Kidney tubule cell (primary cell): ENCODE measurements at regions not wholly inside any gene's neighbourhood (a gene's known extent, or its start where the extent isn't known, plus 50 kb on each side); places are given as distances from the start of the nearest gene placed in this dataset.
A peak's percentile ranks its signal among the peaks of the same experiment; 100 is the strongest.

ENCODE experiments used
- DNase-seq: peaks from one replicate; pipeline ENCODE4 v3.0.0-alpha.2; 2018; ENCODE audit warnings: low spot score

DNA sequence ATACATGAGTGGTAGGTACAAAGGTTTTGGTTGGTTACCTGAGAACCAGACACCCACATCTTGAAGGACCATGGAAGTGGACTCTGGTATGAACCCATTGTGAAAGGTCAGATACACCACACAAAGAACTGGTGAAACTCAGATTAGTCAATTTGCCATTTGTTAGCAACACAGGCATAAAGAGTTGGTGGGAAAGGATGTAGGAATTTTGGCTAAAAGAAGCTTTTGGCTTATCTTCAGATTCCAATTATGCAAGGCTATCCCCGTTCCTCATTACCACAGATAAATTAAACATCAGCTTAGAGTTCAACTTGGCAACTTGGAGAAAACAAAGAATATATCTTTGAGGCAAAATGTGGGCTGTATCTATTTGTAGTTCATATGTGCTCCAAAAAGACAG, 87.0 kb upstream of the IRF2BP2 start:
- no peak for DNase-seq

DNA sequence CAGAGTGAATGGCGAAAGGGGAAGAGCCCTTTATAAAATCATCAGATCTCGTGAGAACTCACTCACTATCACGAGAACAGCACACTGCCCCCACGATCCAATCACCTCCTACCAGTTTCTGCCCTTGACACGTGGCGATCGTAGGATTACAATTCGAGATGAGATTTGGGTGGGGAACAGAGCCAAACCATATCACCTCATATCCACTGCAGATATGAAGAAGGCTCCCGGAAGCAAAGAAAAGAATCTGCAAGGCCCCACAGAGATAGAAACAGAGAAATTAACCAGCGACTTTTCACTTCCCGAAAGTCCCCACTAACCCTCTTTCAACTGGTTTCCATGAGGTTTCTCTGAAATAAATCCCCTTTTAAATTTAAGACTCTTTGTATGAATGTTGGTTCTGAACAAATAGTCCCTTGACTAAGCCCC, 86.2 kb upstream of the IRF2BP2 start:
- no peak for DNase-seq

DNA sequence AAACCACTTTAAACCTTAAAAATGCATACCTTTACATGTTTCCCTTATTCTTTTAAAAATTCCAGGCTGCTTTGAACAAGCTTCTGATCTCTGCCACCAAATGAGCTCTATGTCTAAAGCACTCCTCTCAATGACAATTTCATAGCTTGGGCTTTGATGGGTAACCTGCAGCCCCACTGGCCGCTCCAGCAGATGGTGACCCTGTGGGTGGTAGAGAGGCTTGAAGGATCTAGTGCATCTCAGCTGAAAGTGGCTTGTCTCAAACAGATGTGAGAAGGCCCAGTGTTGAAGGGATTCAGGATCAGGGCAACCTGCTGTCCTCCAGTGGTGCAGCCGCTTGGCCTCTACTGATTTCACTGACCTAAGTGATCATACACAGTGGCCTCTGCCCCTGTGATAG, 84.7 kb upstream of the IRF2BP2 start:
- no peak for DNase-seq

GRCh38 chr1:234692966-234693580, 83.1 kb upstream of the IRF2BP2 start:
- no peak for DNase-seq

- no peak for DNase-seq
Measured at GRCh38 chr1:234691567-234691966, 81.6 kb upstream of the IRF2BP2 start.

- no peak for DNase-seq
Measured at GRCh38 chr1:234690872-234691271, 80.9 kb upstream of the IRF2BP2 start.

GRCh38 chr1:234689236-234689635, 79.3 kb upstream of the IRF2BP2 start:
- DNase-seq = no peak

DNA sequence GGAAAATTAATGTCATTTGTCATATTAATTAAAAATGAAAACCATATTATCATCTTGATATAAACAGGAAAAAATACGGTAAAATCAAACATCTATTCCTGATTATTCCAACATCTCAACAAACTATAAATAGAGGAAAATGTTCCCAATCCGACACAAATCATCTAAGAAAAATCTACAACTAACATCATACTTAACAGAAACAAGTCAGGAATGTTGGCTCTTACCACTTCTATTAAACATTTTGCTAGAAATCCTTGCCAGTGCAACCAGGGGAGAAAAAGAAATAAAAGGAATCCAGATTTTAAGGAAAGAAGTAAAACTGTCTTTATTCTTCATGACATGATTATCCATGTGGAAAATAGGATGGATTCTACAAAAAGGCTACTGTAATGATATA, 77.0 kb upstream of the IRF2BP2 start:
- no peak for DNase-seq

DNA sequence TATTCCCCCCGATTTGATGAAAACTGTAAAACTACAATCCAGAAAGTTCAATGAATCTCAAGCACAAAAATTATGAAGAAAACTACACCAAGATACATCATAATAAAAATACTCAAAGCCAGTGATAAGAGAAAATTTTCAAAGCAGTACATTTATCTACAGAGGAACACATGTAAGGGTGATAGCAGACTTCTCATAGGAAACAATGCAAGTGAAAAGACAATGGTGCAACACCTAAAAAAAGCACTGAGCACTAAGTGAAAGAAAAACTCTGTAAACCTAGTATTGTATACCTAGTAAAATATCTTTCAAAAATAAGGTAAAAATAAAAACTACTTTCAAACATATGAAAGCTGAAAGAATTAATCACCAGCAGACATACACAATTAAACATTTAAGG, 76.1 kb upstream of the IRF2BP2 start:
- DNase-seq = no peak

GRCh38 chr1:234684856-234685255, 74.9 kb upstream of the IRF2BP2 start:
- DNase-seq = no peak

DNA sequence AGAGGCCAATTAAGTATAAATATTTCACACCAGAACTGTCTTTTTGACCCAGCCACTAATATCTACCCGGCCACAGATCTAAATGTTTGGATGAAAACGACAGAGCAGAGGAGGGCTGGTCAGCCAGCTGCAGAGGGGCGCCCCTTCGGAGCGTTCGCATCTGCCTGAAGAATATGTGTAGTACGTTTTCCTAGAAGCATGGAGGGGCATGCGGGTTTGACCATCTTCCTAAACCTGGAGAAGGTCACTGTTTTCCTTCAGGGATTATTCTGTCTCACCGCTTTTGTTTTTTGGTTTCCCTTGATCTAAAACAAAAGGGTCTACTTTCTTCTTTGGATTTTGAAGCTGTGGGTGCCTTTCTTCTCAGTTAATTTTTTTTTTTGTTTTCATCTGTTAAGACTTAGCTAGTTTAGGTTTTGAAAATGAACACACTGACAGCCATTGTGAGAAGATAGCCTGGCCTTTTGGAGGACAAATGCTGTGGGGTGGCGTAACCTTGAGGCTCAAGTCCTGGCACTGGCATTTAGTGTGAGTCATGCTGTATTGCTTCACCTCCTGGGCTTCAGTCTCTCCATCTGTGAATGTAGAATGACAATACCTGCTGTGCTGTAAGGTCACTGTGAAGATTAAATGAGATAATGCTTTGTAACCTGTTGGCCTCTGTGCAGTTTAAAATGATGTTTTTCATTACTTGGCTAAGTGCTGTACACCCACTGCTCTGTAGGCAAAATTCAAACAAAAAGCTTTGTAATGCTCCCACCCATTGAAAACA, 74.1 kb upstream of the IRF2BP2 start:
- peak; percentile 70 for DNase-seq

GRCh38 chr1:234683127-234683860, 73.3 kb upstream of the IRF2BP2 start:
- no peak for DNase-seq

DNA sequence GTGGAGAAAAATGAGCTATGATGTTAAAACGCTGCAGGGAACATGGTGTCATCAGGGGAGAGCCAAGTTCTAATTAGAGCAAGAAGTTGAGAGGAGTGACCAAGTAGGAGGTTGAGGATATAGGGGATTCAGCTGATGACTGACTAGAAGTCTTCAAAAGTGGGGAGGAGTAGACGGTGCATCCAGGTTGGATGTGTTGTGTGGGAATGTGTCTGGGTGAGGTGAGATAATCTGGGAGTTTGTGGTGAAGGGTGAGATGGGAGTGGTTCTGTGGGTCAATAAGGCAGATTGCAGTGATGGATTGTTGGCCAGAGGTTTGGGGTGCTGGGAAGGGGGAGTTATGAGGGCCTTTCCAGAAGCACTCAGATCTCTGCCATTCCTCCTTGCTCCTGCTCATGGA, 72.0 kb upstream of the IRF2BP2 start:
- DNase-seq = no peak

GRCh38 chr1:234681065-234681464, 71.1 kb upstream of the IRF2BP2 start:
- no peak for DNase-seq

- no peak for DNase-seq
Measured at GRCh38 chr1:234680331-234680904, 70.4 kb upstream of the IRF2BP2 start.

- peak; percentile 53 for DNase-seq
Measured at GRCh38 chr1:234676103-234676594, 66.2 kb upstream of the IRF2BP2 start.

- DNase-seq = no peak
Measured at GRCh38 chr1:234675572-234675971, 65.6 kb upstream of the IRF2BP2 start.

DNA sequence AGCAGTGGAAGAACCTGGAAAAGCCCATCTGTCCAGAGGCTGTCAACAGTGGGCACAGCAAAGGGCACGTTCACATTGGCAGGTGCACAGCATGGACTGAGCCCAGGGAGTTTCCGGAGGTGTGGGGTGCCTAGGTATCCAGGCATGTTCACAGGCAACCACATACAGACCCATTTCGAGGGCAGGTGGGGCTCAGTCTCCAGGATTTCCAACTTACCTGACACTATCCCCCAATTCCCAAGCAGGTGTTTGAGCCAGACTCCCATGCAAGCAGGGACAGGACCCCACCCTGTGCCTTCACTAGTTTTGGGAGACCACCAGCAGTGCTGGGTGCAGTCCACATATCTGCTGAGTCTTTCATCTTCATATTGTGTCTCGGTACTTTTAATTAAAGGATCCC, 65.0 kb upstream of the IRF2BP2 start:
- no peak for DNase-seq

DNA sequence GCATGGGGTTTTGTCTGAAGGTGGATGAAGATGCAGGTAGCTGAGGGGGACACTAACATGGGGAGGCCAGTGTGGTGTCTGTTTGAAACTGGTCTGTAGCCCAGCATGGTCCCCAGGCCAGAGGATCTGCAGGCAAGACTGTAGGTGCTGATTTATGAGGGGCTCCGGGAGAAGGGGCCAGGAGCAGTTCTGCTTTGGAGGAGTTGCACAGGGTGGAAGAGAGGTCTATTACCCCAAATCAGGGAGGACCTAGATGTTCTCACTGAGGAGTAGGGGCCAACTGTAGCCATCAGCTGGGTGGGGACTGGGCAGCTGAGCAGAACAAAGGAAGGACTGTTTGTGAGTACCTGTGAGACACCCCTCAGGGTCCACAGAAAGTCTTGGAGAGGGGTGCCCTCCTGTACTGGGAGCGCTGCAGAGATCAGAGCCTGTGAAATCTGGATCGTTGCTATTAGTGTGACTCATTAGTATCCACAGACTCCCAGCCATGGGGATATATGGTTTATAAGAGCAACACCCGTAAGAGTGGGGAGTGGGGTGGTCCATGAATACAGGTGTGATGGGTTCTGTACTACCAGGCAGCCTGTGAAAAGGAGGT, 64.3 kb upstream of the IRF2BP2 start:
- no peak for DNase-seq

GRCh38 chr1:234672349-234673135, 62.6 kb upstream of the IRF2BP2 start:
- DNase-seq = no peak

DNA sequence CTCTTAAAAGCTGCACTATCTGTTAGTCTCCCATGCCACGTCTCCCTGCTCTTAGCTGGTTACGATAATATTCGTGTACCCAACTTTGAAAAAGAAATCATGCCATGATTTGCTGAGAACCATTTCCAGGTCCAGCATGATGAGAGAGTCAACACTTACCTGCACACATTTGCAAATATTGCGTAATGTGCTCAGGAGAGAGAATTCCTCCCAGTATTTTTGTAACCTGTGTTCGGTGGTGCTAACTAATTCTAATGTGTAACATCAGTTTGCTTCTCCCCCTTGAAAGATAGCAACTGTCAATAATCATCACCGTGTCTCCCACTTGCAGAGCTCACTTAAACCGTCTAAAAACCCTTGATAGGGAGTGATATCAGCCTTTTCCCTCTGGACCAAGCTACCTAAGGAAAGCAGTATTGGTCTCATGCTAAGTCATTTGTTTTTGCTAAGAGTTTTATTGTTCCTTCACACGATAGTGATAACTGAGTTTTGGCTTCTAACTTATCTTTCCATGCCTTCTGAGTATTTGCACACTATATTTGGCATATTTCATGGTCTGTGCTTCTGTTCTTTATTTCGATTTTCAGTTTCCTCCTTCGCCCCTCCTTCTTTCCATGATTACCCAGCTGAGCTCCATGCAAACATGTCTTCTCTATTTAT, 61.1 kb upstream of the IRF2BP2 start:
- no peak for DNase-seq
